ENCODE measurements at regions not wholly inside any gene's neighbourhood (a gene's known extent, or its start where the extent isn't known, plus 50 kb on each side); places are given as distances from the start of the nearest gene placed in this dataset.
"Not testable (repeated sequence)": the region's sequence is repeated elsewhere in the genome, so short reads cannot be mapped to it uniquely, and the experiment has no call there.

DNA sequence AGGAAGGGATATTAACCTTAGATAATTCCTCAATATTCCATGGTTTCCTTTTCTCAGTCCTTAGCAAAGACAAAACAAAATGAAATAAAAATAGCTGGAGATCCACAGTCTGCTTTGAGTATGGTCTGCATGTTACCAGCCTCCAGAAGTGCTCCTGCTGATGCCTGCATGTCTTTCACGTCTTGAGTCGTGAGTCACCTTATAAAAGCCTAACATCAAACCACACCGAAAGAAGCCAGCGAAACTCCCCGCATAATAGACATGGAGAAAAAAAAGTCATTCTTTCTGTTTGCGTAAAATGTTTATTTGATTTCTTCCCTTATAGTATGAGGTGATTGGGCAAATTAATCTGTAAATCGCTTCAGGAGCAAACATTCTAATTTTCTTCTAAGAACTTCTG, 380.5 kb downstream of the SLCO4C1 start:
- DNase-seq, result no peak

DNA sequence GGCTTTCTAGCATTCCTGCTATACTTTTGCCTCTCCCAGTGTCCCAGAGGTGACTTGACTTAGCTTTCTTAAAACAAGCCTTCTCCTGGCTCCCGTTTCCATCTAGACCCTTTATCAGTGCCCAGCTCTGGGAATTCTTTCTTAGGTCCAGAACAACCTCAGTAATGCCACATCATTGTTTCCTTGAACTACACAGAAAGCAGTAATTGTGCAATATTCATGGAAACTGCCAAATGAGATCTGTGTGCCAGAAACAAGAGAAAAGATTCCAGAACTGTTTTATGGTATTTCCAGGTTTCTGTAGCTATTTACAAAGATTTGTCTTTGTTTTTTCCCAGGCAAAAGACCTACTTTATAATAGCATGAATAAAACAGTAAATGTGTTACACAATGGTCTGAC, 391.3 kb downstream of the SLCO4C1 start:
- no peak for DNase-seq

- no peak for DNase-seq
Measured at GRCh38 chr5:101897914-101898313, 398.2 kb downstream of the SLCO4C1 start.

GRCh38 chr5:101894985-101895384, 401.1 kb downstream of the SLCO4C1 start:
- DNase-seq, result no peak

DNA sequence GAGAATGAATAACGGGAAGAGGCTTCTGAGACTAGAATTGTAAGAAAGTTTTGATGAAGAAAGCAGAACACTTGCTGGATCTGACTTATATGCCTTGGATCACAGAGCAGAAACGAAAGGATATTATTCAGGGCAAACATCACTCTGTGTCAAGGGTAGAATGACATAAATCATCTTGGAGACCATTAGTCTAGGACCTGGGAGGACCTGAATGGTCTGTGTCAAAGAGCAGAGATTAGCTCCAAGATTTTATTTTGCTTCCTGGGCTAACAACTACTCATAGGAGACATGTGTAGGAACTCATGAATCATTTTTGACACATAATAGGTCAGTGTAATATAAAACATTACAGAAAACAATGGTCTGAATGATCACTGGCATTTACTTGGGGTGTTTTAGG, 417.9 kb downstream of the SLCO4C1 start:
- DNase-seq, result no peak

GRCh38 chr5:101877451-101877850, 418.6 kb downstream of the SLCO4C1 start:
- no peak for DNase-seq

- no peak for DNase-seq
Measured at GRCh38 chr5:101866473-101866872, 429.6 kb downstream of the SLCO4C1 start.

DNA sequence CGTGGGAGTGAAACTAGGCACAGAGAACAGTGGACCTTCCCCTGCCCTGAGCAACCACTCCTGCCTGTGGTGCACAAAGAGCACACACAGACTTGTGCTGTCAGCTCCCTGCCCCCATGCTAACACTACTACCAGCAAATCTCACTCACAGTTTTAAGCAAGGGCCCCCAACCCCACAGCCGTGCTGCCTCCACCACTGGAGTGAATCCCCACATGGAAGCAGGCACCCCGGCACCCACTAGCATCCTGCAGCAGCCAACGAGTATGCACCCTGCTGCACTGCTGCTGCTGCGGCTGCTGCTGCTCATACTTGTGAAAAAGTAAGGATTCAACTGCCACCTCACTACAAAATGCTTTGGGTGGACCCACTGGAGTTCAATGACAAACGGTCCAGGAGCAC, 435.5 kb downstream of the SLCO4C1 start:
- no peak for DNase-seq

- no peak for DNase-seq
Measured at GRCh38 chr5:101860145-101860544, 435.9 kb downstream of the SLCO4C1 start.

DNA sequence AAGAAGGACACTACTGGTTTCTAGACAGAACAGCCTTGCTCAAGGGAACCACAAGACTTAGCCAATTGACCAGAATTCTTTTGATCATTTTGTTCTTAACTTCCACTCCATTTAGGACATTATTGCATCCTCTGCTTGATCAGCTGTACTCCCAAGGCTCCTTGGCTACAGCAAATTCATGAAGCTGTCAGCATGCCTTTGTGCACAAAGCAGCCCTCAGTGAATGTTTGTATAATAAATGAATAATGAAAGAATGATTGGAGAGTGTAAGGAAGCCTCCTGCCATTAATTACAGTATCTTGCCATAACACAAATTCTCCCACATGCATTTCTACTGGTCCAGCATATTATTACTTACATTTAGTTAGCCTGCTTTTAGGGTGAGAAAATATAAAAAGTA, 449.6 kb downstream of the SLCO4C1 start:
- no peak for DNase-seq

- DNase-seq, result no peak
Measured at GRCh38 chr5:101843055-101843454, 453.0 kb downstream of the SLCO4C1 start.

GRCh38 chr5:101838435-101838834, 457.6 kb downstream of the SLCO4C1 start:
- no peak for DNase-seq

- no peak for DNase-seq
Measured at GRCh38 chr5:101829255-101829654, 466.8 kb downstream of the SLCO4C1 start.

GRCh38 chr5:101811466-101811865, 484.6 kb downstream of the SLCO4C1 start:
- no peak for DNase-seq

GRCh38 chr5:101806410-101806809, 489.7 kb downstream of the SLCO4C1 start:
- DNase-seq, result no peak

DNA sequence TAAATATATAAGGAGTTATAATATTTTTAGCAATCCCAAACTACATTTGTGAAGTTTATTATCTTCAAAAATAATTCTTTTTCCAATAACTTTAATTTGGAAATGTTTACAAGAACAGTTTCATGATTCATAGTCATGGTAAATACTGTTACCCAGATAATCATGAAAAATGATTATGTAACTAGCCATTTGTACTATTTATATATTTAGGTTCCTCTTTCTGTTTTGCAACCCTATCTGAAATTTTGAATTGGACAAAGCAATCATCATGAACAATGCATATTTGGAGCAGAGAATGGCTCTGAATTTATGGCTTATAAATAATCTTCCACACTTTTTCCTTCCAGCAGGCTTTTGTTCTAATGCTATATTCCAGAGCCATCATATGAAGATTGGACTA, 499.7 kb downstream of the SLCO4C1 start:
- no peak for DNase-seq

DNA sequence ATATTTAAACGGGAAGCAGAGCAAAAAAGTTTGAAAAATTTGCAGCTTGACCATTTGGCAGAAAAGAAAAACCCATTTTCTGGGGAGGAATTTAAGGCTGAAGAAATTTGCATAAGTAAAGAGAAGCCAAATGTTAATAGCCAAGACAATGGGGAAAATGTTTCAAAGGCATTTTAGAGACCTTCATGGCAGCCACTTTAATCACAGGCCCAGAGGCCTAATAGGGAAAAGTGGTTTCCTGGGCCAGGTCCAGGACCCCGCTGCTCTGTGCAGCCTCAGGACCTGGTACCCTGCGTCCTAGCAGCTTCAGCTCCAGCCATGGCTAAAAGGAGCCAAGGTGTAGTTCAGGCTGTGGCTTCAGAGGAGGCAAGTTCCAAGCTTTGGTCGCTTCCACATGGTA, 507.3 kb downstream of the SLCO4C1 start:
- no peak for DNase-seq

DNA sequence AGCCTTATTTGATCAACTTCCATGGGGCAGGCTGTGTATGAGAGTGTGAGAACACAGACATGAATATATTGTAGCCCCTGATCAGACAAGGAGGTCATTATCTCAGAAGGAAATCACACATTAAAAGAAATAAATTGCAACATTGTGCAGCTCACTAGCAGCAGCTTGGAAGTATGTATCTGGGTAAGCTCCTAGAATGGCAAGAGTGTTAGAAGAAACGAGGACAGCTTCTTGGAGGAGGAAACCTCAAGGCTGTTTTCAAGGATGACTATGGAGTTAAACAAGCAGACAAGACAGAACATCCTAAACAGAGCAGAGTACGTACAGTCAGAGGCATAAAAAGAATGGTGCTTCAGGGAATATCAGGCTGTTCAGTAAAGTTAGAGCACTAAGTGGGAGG, 511.0 kb downstream of the SLCO4C1 start:
- DNase-seq, result no peak

GRCh38 chr5:101783241-101784013, 512.7 kb downstream of the SLCO4C1 start:
- no peak for DNase-seq

DNA sequence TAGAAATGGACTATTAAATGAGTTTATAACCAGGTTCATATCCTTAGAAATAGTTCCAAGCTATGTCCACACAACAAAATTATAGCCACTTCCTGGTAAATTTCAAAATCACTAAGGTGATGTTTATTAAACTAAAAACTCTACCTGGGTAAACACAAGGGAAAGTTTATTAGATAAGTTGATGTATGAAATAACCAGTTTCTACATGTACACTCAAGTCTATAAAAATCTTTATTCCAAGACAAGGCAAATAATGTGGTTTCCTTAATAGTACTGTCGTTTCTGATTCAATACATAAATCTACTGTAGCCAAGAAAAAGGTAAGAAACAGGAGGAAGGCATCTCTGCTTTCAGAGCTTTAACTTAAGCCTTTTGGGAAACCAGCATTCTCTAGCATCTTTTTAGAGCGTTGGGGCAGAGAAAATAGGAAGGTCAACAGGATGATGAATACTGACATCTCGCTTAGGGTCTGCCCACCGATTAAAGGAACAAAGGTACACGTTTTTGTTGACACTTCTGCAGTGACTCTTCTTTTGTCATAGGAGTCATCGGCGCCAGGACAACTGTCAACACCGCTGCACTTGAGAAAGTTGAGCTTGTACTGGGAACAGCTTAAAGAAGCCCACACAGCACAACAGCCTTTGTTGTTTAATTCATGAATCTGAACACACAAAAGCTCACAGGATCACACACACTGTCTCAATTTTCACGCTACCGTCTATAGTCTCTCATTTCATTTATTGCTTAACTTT, 513.6 kb downstream of the SLCO4C1 start:
- DNase-seq, result no peak

- no peak for DNase-seq
Measured at GRCh38 chr5:101751105-101751504, 545.0 kb downstream of the SLCO4C1 start.

DNA sequence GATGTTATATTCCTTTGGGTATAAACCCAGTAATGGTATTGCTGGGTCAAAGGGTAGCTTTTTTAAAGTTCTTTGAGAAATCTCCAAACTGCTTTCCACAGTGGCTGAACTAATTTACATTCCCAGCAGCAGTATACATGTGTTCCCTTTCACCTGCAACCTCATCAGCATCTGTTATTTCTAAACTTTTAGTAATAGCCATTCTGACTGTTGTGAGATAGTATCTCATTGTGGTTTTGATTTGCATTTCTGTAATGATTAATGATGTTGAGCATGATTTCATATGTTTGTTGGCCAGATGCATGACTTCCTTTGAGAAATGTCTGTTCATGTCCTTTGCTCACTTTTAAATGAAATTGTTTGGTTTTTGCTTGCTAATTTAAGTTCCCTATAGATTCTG, 553.1 kb downstream of the SLCO4C1 start:
- DNase-seq, result not testable (repeated sequence)

- no peak for DNase-seq
Measured at GRCh38 chr5:101728933-101729332, 567.2 kb downstream of the SLCO4C1 start.

DNA sequence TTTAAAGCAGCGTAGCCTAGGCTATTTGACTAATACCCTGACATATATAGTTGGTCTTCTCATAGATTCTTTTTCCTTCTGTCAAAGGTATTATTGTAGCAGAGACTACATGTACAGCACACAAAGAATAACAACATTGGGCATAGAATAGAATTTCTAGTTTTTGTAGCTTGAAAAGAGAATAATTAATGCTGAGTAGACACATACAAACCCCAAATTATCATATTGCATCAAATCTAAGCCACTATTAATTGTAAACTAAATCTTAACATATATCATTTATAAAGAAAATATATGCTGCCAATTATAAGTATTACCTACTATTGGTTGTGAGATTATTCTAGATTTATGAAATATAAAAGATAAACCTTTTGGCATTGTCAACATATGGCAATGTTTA, 574.5 kb downstream of the SLCO4C1 start:
- DNase-seq, result no peak

- DNase-seq, result no peak
Measured at GRCh38 chr5:101720033-101720432, 576.1 kb downstream of the SLCO4C1 start.

Data from stimulated activated CD4-positive, alpha-beta T cell treated with anti-CD3 and anti-CD28 coated beads, Interleukin-4, amount 100 ng/mL, for 4 hours (primary cell).